Adrenal gland (tissue), 5 donors: ENCODE measurements at regions not wholly inside any gene's neighbourhood (a gene's known extent, or its start where the extent isn't known, plus 50 kb on each side); places are given as distances from the start of the nearest gene placed in this dataset.

Experiments used
- CTCF ChIP-seq, 6 experiments: fragments of 450-650 bp in 4 of 6; fragments of 200-600 bp in 2 of 6; sonication (generic) in 1 of 6; IDR thresholded peaks; 1 replicate in 5 of 6; 2 replicates in 1 of 6; pipeline versions ENCODE4 v1.5.1 to v1.8.0; 2016 to 2021; ENCODE audit warnings: antibody characterized with exemption in 6 of 6, mild to moderate bottlenecking in 2 of 6, moderate library complexity in 1 of 6
- POLR2A ChIP-seq, 2 donors: fragments of 450-650 bp; IDR thresholded peaks; one replicate each; pipeline ENCODE4 v1.6.1; 2017; ENCODE audit warnings: antibody characterized with exemption in 2 of 2, mild to moderate bottlenecking in 2 of 2, moderate library complexity in 1 of 2
- donor health status: DM: no; HTN: no; CAD: no.

GRCh38 chr14:27134200-27134599, 536.4 kb upstream of the NOVA1 start:
- TF ChIP-seq CTCF (IDR thresholded peaks at IDR 0.05) (no peak), POLR2A (IDR thresholded peaks at IDR 0.05) (no peak)
